HepG2 (cell line): ENCODE measurements at regions not wholly inside any gene's neighbourhood (a gene's known extent, or its start where the extent isn't known, plus 50 kb on each side); places are given as distances from the start of the nearest gene placed in this dataset.

Experiments
- ATAC-seq: fragments of 200-7000 bp; cut with Tn5 transposase; 3 replicates; pipeline ENCODE4 v1.9.1; 2020; ENCODE audit warnings: mild to moderate bottlenecking, moderate library complexity
- BruUV-seq: library from RNA; stranded (reverse); fragments of 400-500 nt; replicated peaks from 2 replicates; lab custom pipeline; 2021; lab: Mats Ljungman, UMichigan
- CTCF ChIA-PET: fragments of 300-600 bp; formaldehyde crosslinking; extraction: SDS; loops from one replicate; lab custom pipeline; 2021; ENCODE audit warnings: low total read pairs, inconsistent platforms, low intra/inter-chr PET ratio; lab: Yijun Ruan, JAX
- POLR2A ChIA-PET: fragments of 350-600 bp; sonication (Branson Sonifier 250); formaldehyde crosslinking; loops from one replicate; lab custom pipeline; 2020; ENCODE audit warnings: antibody characterized with exemption, inconsistent platforms; lab: Yijun Ruan, JAX
- DNase-seq: peaks from one replicate; pipeline ENCODE4 v3.0.0-alpha.2; 2015; ENCODE audit warnings: low spot score
- FAIRE-seq: peaks from 3 replicates; lab custom pipeline; 2011; peaks lifted over from hg19 to GRCh38; lab: Jason Lieb, UNC
- H2AFZ ChIP-seq: one replicate; pipeline ENCODE4 v1.6.1; 2011; ENCODE audit warnings: low read length, inconsistent platforms
- H3K27ac ChIP-seq: fragments of 300-600 bp; 3 replicates; pipeline ENCODE4 v1.8.0; 2011; ENCODE audit warnings: mixed run types, mild to moderate bottlenecking, mixed read lengths, low read length, inconsistent platforms; ENCODE audit not compliant: insufficient read depth; ENCODE audit errors: extremely low read length
- H3K27me3 ChIP-seq, 2 experiments: fragments of 200-600 bp in 1 of 2; 2 replicates in 1 of 2; 3 replicates in 1 of 2; pipeline versions ENCODE4 v1.6.0 to v1.8.0; 2011; ENCODE audit warnings: low read length in 2 of 2, mild to moderate bottlenecking in 2 of 2, moderate library complexity in 2 of 2, inconsistent platforms in 1 of 2; ENCODE audit not compliant: insufficient read depth in 2 of 2, control insufficient read depth in 1 of 2
- H3K36me3 ChIP-seq, 2 experiments: fragments of 200-600 bp in 1 of 2; replicated peaks in 1 of 2; 2 replicates in 1 of 2; 3 replicates in 1 of 2; pipeline versions ENCODE4 v1.5.1 to v1.8.0; 2011; ENCODE audit warnings: low read length in 2 of 2, inconsistent platforms in 1 of 2; ENCODE audit not compliant: insufficient read depth in 2 of 2, control insufficient read depth in 1 of 2
- H3K4me1 ChIP-seq: 2 replicates; pipeline ENCODE4 v1.5.1; 2012; ENCODE audit warnings: low read length, inconsistent platforms; ENCODE audit not compliant: insufficient read depth
- H3K4me2 ChIP-seq: 2 replicates; pipeline ENCODE4 v1.6.0; 2011; ENCODE audit warnings: low read depth, low read length, inconsistent platforms
- H3K4me3 ChIP-seq, 3 experiments: fragments of 200-600 bp in 1 of 3; sonication (generic), shearing (Covaris generic) in 1 of 3; replicated peaks in 1 of 3; 2 replicates each; pipeline ENCODE4 v1.5.1; 2011 to 2016; ENCODE audit warnings: low read length in 3 of 3, inconsistent platforms in 2 of 3, low read depth in 2 of 3, mild to moderate bottlenecking in 2 of 3, control low read depth in 1 of 3, mixed read lengths in 1 of 3; ENCODE audit not compliant: insufficient read depth in 1 of 3
- H3K79me2 ChIP-seq: one replicate; pipeline ENCODE4 v1.6.1; 2011; ENCODE audit warnings: low read length, inconsistent platforms; ENCODE audit not compliant: insufficient read depth
- H3K9ac ChIP-seq: 2 replicates; pipeline ENCODE4 v1.6.0; 2011; ENCODE audit warnings: mild to moderate bottlenecking, low read depth, low read length, inconsistent platforms; ENCODE audit not compliant: insufficient read depth
- H3K9me3 ChIP-seq: 2 replicates; pipeline ENCODE4 v1.5.1; 2012; ENCODE audit warnings: mild to moderate bottlenecking, low read length
- H4K20me1 ChIP-seq: 2 replicates; pipeline ENCODE4 v1.6.0; 2011; ENCODE audit warnings: inconsistent platforms, mild to moderate bottlenecking, low read length, moderate library complexity; ENCODE audit not compliant: insufficient read depth
- ATF5 ChIP-seq: sonication (generic); formaldehyde crosslinking; IDR thresholded peaks from 2 replicates; pipeline ENCODE4 v1.4.0; 2020; ENCODE audit warnings: mild to moderate bottlenecking, low read depth, missing genetic modification reagents
- ATF7-NPFF ChIP-seq: sonication (generic); formaldehyde crosslinking; IDR thresholded peaks from 2 replicates; pipeline ENCODE4 v1.8.1; 2023; ENCODE audit warnings: mild to moderate bottlenecking, low read depth, missing genetic modification reagents, moderate library complexity
- BRD4 ChIP-seq: sonication (generic); formaldehyde crosslinking; IDR thresholded peaks from 2 replicates; pipeline ENCODE4 v1.4.0; 2020; ENCODE audit warnings: missing genetic modification reagents
- IKZF4 ChIP-seq: sonication (generic); formaldehyde crosslinking; IDR thresholded peaks from 2 replicates; pipeline ENCODE4 v1.5.1; 2020; ENCODE audit warnings: borderline replicate concordance, mild to moderate bottlenecking, low read depth, missing genetic modification reagents; ENCODE audit errors: not compliant biosample characterization
- ZFP62 ChIP-seq: sonication (generic); formaldehyde crosslinking; IDR thresholded peaks from 2 replicates; pipeline ENCODE4 v1.4.0; 2020; ENCODE audit warnings: missing genetic modification reagents
- ZNF230 ChIP-seq: sonication (generic); formaldehyde crosslinking; IDR thresholded peaks from 2 replicates; pipeline ENCODE4 v1.4.0; 2020; ENCODE audit warnings: mild to moderate bottlenecking, missing genetic modification reagents
- ZNF383 ChIP-seq: sonication (generic); formaldehyde crosslinking; IDR thresholded peaks from 2 replicates; pipeline ENCODE4 v1.4.0; 2020; ENCODE audit warnings: missing genetic modification reagents, mild to moderate bottlenecking, borderline replicate concordance
- ZNF501 ChIP-seq: sonication (generic); formaldehyde crosslinking; IDR thresholded peaks from 2 replicates; pipeline ENCODE4 v1.5.1; 2020; ENCODE audit warnings: mild to moderate bottlenecking, moderate library complexity, missing genetic modification reagents
- ZNF770 ChIP-seq: sonication (generic); formaldehyde crosslinking; IDR thresholded peaks from 2 replicates; pipeline ENCODE4 v1.5.0; 2020; ENCODE audit warnings: mild to moderate bottlenecking, missing genetic modification reagents
- WGBS: methylation state at CpG from one replicate; pipeline ENCODE4 v1.1.6; 2017; ENCODE audit warnings: low lambda C conversion rate; 5-methylcytosine and 5-hydroxymethylcytosine counted together
- in situ Hi-C: cut with HindIII; loops from 2 replicates; pipeline ENCODE4 v1.10.0; 2017; ENCODE audit warnings: low pct_unique_long_range_greater_than_20kb; ENCODE audit not compliant: extremely low pct_ligation_motif_present
- intact Hi-C: fragments of 100-400 bp; cut with micrococcal nuclease; formaldehyde crosslinking; loops from one replicate; pipeline ENCODE4 v1.10.0; 2022; ENCODE audit not compliant: unreplicated experiment
- TF ChIP-seq, protein P1 (sequence below): sonication (generic); formaldehyde crosslinking; IDR thresholded peaks from 2 replicates; pipeline ENCODE4 v1.4.0; 2020; ENCODE audit warnings: missing genetic modification reagents

GRCh38 chr5:136682986-136683385, 317.6 kb upstream of the TRPC7 start (continued):
- TF ChIP-seq ZNF770 (CRISPR knock-in tag) (no peak), BRD4 (CRISPR knock-in tag) (no peak), ZNF383 (CRISPR knock-in tag) (no peak), IKZF4 (no peak), ZNF230 (no peak), ZNF501 (CRISPR knock-in tag) (no peak), ZFP62 (CRISPR knock-in tag) (no peak)
- TF ChIP-seq, all 625 proteins: peak for 0

GRCh38 chr5:136679233-136679632, 313.9 kb upstream of the TRPC7 start:
- DNase-seq (no peak), FAIRE-seq (no peak)
- intact Hi-C loops: no loop called here
- 27% methylated on average over 9 of the region's 9 CpGs for WGBS
- Histone ChIP-seq H3K27me3 (no peaks in the 10 kb centered on the region), H3K9ac (no peak overlapping the region), H3K4me1 (no peaks in the 10 kb centered on the region)
- TF ChIP-seq ATF5: no peak
- TF ChIP-seq, protein P1, sequence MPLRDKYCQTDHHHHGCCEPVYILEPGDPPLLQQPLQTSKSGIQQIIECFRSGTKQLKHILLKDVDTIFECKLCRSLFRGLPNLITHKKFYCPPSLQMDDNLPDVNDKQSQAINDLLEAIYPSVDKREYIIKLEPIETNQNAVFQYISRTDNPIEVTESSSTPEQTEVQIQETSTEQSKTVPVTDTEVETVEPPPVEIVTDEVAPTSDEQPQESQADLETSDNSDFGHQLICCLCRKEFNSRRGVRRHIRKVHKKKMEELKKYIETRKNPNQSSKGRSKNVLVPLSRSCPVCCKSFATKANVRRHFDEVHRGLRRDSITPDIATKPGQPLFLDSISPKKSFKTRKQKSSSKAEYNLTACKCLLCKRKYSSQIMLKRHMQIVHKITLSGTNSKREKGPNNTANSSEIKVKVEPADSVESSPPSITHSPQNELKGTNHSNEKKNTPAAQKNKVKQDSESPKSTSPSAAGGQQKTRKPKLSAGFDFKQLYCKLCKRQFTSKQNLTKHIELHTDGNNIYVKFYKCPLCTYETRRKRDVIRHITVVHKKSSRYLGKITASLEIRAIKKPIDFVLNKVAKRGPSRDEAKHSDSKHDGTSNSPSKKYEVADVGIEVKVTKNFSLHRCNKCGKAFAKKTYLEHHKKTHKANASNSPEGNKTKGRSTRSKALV (CRISPR knock-in tag): no peak
- TF ChIP-seq ATF7-NPFF (CRISPR knock-in tag): no peak
- TF ChIP-seq, all 625 proteins: peak for 0
- no peaks in the 10 kb centered on the region for H3K79me2 ChIP-seq
- H3K36me3 ChIP-seq: no peaks in the 10 kb centered on the region
- peaks cover 11% of the 10 kb centered on the region; the same call in 1 of the 2 replicates for H3K9me3 ChIP-seq
- no peak overlapping the region for H2AFZ ChIP-seq
- no peak for ATAC-seq
- ChIA-PET CTCF (no interaction called here), POLR2A (no interaction called here)
- H3K4me2 ChIP-seq: no peak overlapping the region
- in situ Hi-C loops: no loop called here
- H3K27ac ChIP-seq: no peak overlapping the region
- H4K20me1 ChIP-seq: no peaks in the 10 kb centered on the region
- no TSS peak for BruUV-seq
- H3K4me3 ChIP-seq: no peak overlapping the region
